A673 (cell line): ENCODE measurements at regions not wholly inside any gene's neighbourhood (a gene's known extent, or its start where the extent isn't known, plus 50 kb on each side); places are given as distances from the start of the nearest gene placed in this dataset.

Experiments used
- CTCF ChIP-seq: fragments of 300-800, 200-600 bp; sonication (generic); conservative IDR thresholded peaks from 2 replicates; pipeline ENCODE4 v1.5.1; 2017; ENCODE audit warnings: low read depth, mild to moderate bottlenecking, antibody characterized with exemption, low read length, moderate library complexity, mixed read lengths
- EZH2 ChIP-seq: fragments of 200-600 bp; sonication (generic); IDR thresholded peaks from 2 replicates; pipeline ENCODE4 v1.6.1; 2017; ENCODE audit warnings: borderline replicate concordance, low read depth, mild to moderate bottlenecking, mixed read lengths, antibody characterized with exemption, low read length; ENCODE audit not compliant: poor library complexity, severe bottlenecking

- TF ChIP-seq CTCF (no peak), EZH2 (no peak)
These were observed 67.6 kb upstream of the SH3GL3 start for GRCh38 chr15:83379579-83379959.
